Myocyte (in vitro differentiated cells): ENCODE measurements at regions not wholly inside any gene's neighbourhood (a gene's known extent, or its start where the extent isn't known, plus 50 kb on each side); places are given as distances from the start of the nearest gene placed in this dataset.

Source experiments
- DNase-seq: peaks from one replicate; pipeline ENCODE4 v3.0.0-alpha.2; 2012; ENCODE audit warnings: low read depth

DNA sequence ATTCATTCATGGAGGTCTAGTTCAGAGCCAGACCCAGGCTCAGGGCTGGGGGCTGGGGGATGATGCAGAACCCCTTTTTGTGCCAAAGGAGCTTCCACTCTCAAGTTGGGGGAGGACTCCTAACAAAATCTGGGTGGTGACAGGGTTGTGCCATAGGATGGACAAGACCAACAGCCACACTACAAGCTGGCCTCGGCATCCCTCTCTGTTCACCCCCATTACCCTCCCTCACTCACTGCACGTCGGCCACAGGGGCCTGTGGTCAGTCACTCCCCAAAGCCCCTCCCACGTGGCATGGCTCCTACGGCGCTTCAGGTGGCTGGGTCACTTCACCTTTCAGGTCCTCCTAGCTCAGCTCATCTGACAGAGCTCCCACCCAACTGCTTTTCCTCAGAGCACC lies 348.7 kb upstream of the ZMIZ1 start:
- no peak for DNase-seq

DNA sequence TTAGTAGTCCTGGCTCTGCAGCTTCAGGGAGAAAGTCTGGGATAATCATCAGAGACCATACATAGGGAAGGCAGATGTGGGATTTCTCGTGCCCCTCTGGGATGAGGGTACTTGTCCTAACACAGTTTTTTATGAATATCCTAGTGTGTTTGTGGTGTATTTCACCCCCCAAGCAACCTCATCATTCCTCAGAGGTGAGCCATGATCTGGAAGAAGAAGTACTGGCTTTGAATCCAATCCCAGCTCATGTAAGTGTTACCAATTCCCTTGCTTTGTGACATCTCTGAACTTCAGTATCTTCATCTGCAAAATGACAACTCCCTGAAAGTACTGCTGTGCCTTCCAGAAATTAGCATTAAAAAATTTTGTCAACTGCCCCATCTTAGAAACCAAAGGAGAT lies 347.5 kb upstream of the ZMIZ1 start:
- no peak for DNase-seq

DNA sequence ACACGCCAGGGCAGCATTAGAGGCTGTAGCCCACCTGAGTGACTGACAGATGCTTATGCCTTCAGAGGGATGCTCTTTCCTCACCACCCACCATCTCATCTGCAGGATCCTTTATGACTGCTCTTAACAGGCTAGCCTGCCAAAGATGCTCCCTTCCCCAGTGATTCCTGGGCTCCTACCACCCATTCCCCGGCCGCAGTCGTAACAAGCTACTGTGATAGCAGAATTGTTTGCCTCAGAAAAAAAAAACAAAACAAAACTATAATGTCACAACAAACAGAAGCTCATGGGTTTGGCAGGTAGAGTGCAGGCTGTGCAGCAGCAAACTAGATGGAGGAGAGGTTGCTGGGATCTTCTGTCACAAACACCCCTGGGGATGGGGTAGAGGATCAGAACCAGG lies 343.9 kb upstream of the ZMIZ1 start:
- DNase-seq, result no peak

DNA sequence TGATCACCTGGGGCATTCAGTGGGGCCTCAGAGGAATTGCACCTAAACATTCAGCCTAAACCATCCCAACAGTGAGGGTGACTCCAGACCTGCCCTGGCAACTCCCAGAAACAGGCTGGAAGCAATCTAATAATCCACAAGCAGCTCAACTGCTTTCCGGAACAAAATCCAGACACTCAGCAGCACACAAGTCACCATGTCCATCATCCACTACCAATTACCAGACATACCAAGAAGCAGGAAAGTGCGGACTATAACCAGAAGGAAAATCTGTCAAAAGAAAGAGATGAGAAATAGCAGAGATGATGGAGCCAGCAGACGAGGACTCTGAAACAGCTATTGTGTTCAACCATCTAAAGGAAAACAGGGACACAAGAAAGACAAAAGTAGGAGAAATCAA lies 342.6 kb upstream of the ZMIZ1 start:
- no peak for DNase-seq

DNA sequence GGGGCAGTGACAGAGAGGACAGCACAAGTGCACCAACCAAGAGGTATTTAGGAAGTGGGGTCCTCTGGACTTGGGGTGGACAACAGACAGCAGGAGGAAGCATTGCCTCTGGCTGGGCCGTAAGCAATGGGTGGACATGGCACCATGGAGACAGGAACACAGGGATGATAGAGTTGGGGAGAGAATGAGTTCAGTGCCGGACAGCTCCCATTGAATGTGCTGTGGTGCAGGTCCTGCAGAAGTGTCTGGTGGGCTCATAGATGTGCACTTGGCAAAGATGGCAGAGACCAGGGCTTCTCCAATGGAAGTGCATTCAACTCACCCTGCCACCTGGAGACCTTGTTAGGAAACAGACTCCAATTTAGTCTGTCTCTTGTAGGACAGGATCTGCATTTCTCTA lies 341.5 kb upstream of the ZMIZ1 start:
- DNase-seq, result no peak

DNA sequence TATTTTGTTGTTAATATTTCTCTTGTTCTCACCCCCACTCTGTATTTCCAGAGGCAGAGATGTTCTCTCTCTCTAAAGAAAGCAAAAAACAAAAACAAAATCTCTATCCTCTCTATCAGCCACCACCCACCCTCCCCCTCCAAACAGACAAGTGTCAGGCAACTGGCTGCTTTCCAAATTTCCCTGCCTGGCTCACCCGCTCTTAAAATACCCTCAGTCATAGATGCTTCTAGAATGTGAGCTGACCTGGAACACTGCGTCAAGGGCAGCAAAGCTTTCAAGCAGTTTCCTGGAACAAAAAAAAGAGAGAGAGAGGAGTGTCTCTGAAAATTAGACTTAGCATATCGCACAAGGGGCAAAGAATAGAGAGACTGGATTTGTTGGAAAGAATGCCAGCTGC lies 341.0 kb upstream of the ZMIZ1 start:
- DNase-seq, result peak; percentile 43

DNA sequence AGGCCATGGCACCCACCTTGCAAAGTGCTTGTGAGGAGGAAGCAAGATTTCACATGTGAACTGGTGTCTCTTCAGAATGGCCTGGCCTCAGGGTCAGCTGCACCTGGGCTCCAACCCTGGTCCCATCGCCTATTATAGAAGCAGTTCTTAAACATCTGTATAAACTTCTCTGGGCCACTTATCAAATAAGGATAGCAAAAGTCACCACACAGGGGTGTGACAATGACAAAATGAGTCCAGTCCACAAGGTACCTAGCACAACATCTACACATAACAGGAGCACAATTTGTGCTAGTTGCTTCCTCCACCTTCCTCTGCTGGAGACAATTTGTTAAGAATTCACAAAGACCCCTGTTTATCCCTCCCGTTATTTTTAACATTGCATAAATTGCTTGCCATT lies 340.6 kb upstream of the ZMIZ1 start:
- DNase-seq, result no peak

DNA sequence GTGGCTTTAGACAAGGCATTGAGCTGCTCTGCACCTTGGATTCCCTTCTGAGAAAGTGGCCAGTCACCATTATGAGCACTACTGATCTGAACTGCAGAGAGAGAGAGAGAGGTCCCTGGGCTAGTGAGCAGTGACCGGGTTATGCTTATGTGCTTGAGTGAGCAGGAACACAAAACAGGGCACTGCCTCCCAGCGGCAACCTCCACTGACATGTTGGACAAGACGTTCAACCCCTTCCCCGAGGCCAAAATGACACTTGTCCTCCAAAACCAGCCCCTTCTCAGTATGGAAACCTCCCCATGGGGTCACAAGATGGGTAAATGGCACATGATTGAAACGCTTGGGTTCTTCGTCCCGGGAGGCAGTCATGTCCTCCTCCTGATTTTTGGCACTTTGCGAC lies 339.4 kb upstream of the ZMIZ1 start:
- no peak for DNase-seq

DNA sequence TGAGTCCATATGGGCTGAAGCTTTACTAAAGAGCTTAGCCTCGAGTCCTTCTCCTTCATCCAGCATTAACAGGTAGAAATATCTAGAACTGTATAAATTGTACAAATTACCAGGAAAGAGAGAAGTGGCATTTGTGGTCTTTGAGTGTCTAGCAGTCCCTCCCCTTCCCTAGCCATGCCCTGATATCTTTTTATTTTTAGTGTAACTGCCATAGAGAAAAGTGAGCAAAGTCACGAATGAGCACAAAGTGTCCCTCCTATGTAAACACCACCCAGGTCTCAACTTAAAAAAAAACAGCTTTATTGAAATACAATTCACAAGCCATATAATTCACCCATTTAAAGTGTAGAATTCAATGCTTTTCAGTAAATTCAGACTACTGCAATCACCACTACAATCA lies 339.0 kb upstream of the ZMIZ1 start:
- DNase-seq, result no peak

DNA sequence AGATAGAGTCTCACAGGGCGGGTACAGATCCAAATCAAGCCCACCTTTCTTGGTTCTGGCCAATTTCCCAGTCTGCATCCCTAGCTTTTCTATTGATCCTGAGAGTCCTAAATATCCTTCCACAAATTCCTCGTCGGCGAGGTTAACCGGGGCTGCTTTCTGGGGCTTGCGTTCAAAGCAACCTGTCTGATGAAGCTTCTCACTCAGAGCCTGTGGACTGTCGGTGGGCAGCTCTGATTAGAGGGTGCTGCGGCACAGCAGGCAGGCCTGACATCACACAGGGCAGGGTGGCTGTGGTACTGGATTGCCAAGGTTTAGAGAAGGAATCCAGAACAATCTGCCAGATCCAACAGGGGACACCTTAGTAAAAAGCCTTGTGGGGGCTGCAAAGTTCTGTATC lies 338.0 kb upstream of the ZMIZ1 start:
- DNase-seq, result no peak

DNA sequence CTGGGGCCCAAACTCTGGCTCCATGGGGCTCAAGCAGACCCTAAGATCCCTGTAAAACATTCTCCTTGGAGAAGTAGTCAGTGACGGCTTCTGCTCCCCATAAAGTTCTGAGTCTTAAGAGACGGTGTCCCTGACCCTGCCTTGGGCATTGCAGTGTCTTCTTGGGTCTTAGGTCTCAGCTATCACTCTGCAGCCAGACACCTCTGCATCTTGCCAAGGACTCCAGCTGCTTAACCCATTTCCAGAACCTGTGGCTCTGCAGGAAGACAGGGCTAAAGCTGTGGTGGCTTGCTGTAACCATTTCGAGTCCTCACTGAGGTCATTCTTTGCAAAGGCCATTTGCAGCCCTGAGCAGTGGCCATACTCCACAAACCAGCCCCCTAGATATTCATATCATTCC lies 337.1 kb upstream of the ZMIZ1 start:
- DNase-seq, result no peak

DNA sequence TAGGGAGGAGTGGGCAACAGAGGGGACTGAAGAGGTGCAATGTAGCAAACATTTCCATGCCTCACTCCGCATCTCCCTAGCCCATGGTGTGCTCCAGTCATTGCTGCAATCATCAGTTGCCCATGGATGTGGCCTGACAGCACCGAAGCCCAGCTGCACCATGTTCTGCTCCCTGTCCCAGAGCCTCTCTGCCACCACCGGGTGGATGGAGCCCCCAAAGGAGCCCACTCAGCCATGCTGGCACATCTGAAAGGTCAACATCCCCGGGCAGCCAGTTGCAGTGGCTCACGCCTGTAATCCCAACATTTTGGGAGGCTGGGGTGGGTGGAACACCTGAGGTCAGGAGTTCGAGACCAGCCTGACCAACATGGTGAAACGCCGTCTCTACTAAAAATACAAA lies 336.4 kb upstream of the ZMIZ1 start:
- DNase-seq, result no peak

DNA sequence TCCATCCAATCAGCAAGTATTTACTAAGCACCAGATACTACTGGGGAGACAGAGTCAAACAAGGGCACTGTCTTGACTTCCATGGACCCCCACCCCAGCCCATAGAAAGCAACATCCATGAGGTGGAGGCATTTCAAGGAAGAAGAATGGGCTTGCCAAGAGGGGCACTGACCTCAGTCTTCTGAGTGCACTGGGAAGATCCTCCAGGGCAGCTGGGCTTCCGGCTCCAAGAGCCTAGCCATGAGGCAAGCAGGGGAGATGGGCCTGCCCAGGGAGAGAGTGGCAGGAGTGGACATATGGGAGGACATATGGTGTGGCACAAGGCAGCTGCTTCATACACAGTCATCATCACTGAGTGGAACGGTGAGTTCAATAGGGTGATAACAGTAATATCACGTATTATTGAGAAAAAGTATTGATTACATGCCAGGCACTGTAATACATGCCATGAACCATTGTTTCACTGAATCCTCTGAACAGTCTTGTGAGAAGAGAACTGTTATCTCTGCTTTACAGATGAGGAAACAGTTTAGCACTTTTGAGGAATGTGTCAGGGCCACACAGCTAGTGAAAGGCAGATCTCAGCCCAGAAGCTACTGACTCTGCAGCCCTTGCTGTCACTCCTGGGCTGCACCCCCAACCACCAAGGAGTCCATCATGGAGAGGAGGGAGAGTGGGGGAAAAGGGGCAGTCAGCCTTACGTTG lies 331.7 kb upstream of the ZMIZ1 start:
- no peak for DNase-seq

DNA sequence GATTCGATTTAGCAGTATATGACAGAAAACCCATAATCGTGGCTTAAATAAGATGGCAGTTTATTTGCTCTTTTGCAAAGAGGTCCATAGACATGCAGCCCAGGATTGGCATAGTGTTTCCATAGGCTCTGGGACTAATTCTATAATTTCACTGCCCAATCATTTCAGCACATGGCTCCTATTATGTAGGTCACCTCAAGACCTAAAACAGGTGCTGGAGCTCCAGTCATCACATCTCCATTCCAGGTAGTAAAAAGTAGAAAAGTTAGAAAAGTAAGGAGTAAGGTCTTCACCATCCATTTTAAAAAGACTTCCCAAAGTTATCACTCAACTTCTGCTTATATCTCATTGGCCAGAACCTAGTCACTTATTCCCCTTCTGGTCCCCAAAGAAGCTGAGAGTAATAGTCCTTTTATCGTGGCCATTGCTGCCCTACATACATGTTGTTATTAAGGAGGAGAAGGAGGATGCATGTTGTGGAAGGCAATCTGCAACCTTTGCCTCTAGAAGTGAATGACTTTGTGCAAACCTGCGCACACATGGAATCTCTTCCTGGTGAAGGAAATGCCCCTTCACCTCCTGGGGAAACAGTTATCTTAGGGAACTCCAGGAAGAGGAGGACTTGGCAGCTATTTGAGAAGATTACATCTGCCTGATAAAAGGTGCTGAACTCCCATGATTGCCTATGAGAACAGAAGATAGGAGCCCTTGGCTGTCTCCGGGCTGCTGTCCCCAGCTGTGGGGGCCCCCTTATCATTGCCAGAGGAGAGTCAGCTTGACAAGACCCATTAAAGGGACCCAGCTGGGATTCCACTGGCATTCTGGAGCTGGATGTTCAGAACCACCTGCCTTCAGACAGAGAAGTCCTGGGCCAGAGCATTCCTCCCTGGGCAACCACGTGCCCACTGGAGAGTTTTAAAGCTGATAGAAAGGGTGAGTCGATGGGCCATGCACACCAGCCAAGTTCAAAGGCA lies 330.6 kb upstream of the ZMIZ1 start:
- DNase-seq, result no peak

DNA sequence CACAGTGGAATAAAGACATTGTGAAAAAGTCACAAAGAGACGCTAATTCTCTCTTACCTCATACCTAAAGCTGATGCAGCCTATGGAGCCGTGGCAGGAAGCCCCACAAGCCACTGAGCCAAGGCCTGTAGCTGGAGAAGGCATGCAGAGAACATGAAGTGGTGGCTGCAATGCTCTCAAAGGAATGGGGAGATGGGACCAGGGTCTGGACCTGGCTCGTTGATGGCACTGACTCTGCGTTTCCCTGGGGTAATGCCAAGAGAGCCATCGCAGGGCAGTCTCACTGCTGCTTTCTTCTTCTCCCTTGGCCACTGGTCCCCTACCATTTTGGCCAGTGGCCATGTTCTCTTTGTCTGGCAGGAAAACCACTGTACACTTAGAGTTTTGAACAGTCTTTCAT lies 329.9 kb upstream of the ZMIZ1 start:
- no peak for DNase-seq

DNA sequence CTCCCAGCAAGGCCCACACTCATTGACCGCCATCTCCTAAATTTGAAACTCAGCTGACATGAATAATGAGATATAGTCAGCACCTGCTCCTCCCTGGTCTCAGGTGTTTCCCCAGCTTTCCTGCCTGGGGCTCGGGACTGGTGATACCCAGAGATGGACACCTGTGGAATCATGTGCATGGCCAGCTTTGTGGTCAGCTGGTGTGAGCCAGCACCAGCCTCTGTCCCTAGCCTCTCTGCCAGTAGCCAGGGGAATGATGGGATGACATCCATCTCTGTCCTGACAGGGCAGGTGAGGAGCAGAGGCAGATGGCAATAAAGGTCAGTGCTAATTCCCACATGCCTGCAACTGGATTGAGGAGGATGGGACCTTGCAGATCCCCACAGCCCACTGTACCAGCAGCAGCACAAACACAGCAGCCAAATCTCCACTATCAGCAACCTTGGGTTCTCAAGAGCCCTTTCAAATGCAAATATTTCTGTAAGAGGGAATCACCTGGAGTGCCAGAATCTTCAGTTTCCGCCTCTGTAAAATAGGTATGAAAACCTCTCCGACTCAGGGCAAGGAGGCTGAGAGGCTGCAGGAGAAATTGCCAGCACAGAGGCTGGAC lies 329.2 kb upstream of the ZMIZ1 start:
- DNase-seq, result no peak

DNA sequence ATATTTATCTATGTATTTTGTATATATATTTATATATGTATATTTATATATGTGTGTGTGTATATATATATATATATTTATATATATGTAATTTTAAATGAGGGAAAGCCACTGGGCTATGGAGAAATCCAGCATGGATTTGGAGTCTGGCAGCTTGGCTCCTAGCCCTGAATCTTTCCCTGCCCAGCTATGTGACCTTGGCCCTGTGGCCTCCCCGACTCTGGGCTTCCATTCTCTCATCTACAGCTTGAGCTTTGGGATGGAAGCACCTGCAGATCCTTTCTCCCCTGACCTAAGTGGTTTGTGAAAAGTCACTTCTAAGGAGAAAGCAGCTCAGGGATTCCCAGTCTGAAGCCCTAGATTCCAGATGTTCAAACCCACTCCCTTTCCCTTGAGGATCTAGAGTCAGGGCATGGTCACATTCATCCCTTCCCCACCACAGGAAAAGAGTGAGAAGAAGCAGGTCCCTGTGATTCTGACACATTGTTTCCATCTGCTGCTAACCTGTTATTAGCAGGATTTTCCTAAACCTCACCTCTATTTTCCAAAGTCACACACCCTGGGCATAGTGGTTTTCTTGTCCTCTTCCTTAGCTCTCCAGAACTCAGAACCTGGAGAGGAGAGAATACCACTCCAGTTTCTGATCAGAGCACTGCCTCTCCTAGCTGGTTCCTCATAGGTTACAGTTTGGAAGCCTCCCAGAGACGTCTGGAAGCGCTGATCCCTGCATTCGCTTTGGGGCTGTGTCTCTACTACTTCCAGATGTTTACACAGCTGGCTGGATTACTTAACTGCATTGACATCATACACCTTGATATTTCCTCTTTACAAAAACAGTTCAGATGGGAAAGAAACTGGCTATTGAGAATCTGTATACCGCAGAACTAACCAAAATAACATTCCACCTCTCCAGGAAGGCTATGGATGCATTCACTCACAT lies 327.5 kb upstream of the ZMIZ1 start:
- no peak for DNase-seq

DNA sequence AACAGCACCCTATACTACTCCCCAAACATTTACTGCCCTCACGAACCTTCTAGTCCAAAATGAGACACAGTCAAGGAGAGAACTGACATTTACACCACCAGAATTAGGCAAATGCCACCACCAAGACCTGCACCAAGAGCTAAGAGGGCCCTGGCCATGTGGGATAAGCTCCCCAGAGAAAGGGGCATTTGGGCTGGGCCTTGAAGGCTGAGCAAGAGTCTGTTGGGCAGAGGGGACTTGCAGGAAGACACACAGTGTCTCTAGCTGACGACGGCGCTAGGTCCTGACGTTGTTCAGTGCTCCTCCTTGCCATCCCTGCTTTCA lies 326.4 kb upstream of the ZMIZ1 start:
- no peak for DNase-seq

DNA sequence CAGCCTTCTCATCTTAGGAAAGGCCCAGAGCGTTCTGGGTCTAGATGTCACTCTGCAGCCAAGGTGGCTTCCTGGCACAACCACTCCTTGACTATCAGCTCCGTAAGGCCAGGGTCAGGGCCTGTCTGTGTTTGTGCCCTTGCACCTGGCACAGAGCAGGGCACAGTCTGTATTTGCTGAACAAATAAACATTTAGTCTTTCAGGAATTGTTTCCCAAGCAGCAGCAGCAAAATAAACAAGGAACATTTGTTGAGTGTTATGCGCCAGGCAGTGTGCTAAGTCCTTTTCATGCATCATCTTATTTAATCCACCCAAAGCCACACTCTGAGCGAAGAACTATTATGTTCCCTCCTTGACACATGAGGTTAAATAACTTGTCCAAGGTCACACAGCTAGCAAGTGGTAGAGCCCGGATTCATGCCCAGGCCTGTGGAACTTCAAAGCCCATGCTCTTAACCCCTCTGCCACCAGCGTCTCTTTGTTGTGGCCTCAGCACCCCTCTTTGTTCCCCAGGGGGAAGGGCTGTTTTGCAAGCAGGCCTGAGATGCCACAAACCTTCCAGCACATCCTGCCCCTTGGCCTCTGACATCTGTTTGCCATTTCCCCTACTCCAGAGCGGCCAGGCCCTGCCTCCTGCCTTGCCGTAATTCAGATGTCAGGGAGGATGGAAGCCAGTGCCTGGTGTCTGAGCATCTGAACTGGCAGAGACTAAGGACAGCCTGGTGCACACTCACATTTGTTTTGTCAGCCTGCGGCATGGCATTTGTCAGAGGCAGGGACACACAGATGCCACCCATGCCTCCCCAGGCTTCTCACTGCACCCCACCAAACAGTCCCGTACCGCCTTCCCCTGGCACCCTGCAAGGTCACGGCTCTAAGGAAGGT lies 325.8 kb upstream of the ZMIZ1 start:
- DNase-seq, result no peak

DNA sequence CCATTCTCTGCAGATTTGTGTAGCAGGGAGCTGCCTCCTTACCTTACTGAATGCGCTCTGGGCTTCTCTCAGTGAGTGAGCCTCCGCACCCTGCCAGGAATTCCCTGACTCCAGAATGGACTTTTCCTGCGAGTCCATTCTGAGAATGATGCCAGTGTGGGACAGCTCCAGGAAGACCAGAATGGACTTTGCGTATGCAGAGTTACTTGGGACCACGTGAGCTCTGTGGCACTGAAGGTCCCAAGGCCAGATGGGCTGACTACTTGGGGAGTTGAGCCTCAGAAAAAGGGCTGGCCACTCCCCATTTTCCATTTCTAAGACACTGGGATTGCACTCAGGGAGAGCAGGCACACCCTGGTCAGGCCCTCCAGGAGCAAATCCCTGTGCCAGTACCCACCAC lies 324.7 kb upstream of the ZMIZ1 start:
- DNase-seq, result no peak
